ENCODE measurements at regions not wholly inside any gene's neighbourhood (a gene's known extent, or its start where the extent isn't known, plus 50 kb on each side); places are given as distances from the start of the nearest gene placed in this dataset.

GRCh38 chr11:104798789-104799188 is 99.5 kb downstream of the CASP12 start:
- peak; percentile 44 for ATAC-seq
- peaks cover 33% of the 10 kb centered on the region for H3K4me1 Mint-ChIP-seq
- DNase-seq: no peak

GRCh38 chr11:104796301-104796700 is 102.0 kb downstream of the CASP12 start:
- H3K4me1 Mint-ChIP-seq: peaks cover 30% of the 10 kb centered on the region
- DNase-seq (no peak), ATAC-seq (no peak)
- H3K36me3 Mint-ChIP-seq (ENCODE audit: low read depth): peaks cover 2% of the 10 kb centered on the region
- H3K4me3 Mint-ChIP-seq: no peak overlapping the region
- intact Hi-C loops (cut with DNase I, micrococcal nuclease): no loop called here
- POLR2A ChIA-PET: no interaction called here
- H3K27me3 Mint-ChIP-seq: no peaks in the 10 kb centered on the region
- CTCF ChIA-PET: no interaction called here
- peaks cover 4% of the 10 kb centered on the region for H3K9me3 Mint-ChIP-seq (ENCODE audit: low read depth)
- no peak overlapping the region for H3K27ac Mint-ChIP-seq

More at GRCh38 chr11:104798789-104799188, 99.5 kb downstream of the CASP12 start:
- peaks cover 2% of the 10 kb centered on the region for H3K36me3 Mint-ChIP-seq (ENCODE audit: low read depth)
- intact Hi-C loops (cut with DNase I, micrococcal nuclease): no loop called here
- H3K4me3 Mint-ChIP-seq: peak overlapping the region; percentile 61
- H3K9me3 Mint-ChIP-seq (ENCODE audit: low read depth): peaks cover 4% of the 10 kb centered on the region
- no peaks in the 10 kb centered on the region for H3K27me3 Mint-ChIP-seq
- CTCF ChIA-PET: interaction anchor here (0.6 to 1.2 kb wide), 2 partner anchors 9 to 56 kb away, joined by 3 to 4 read pairs; no protein-coding TSS in a partner anchor
- POLR2A ChIA-PET: no interaction called here
- peak overlapping the region; percentile 78 for H3K27ac Mint-ChIP-seq

GRCh38 chr11:104795501-104796213 is 102.6 kb downstream of the CASP12 start:
- Mint-ChIP-seq H3K9me3 (ENCODE audit: low read depth) (peaks cover 4% of the 10 kb centered on the region), H3K27ac (no peak overlapping the region), H3K4me1 (peaks cover 27% of the 10 kb centered on the region), H3K27me3 (no peaks in the 10 kb centered on the region), H3K4me3 (no peak overlapping the region), H3K36me3 (ENCODE audit: low read depth) (peaks cover 2% of the 10 kb centered on the region)
- ChIA-PET CTCF (interaction anchor here (0.6 kb wide), 1 partner anchor 373 kb away, joined by 3 read pairs; no protein-coding TSS in a partner anchor), POLR2A (no interaction called here)
- ATAC-seq (no peak), DNase-seq (no peak)
- intact Hi-C loops (cut with DNase I, micrococcal nuclease): no loop called here

- H3K27me3 Mint-ChIP-seq: no peaks in the 10 kb centered on the region
- H3K27ac Mint-ChIP-seq: no peak overlapping the region
- intact Hi-C loops (cut with DNase I, micrococcal nuclease): no loop called here
- H3K9me3 Mint-ChIP-seq (ENCODE audit: low read depth): peaks cover 4% of the 10 kb centered on the region
- H3K36me3 Mint-ChIP-seq (ENCODE audit: low read depth): peaks cover 2% of the 10 kb centered on the region
- ATAC-seq: no peak
- no peak overlapping the region for H3K4me3 Mint-ChIP-seq
- peaks cover 4% of the 10 kb centered on the region for H3K4me1 Mint-ChIP-seq
- ChIA-PET CTCF (interaction anchor here (0.7 to 0.8 kb wide), 2 partner anchors 575 to 696 kb away, joined by 3 read pairs; no protein-coding TSS in a partner anchor), POLR2A (no interaction called here)
- DNase-seq: no peak
Measured at GRCh38 chr11:104792861-104793260, 105.4 kb downstream of the CASP12 start.

GRCh38 chr11:104791896-104792295 is 106.4 kb downstream of the CASP12 start:
- no peaks in the 10 kb centered on the region for H3K4me1 Mint-ChIP-seq
- no peaks in the 10 kb centered on the region for H3K27me3 Mint-ChIP-seq
- DNase-seq: no peak
- H3K36me3 Mint-ChIP-seq (ENCODE audit: low read depth): no peaks in the 10 kb centered on the region
- CTCF ChIA-PET: no interaction called here
- H3K9me3 Mint-ChIP-seq (ENCODE audit: low read depth): peaks cover 2% of the 10 kb centered on the region
- POLR2A ChIA-PET: no interaction called here
- intact Hi-C loops (cut with DNase I, micrococcal nuclease): no loop called here
- no peak overlapping the region for H3K4me3 Mint-ChIP-seq
- H3K27ac Mint-ChIP-seq: no peak overlapping the region
- ATAC-seq: no peak

GRCh38 chr11:104784684-104785460 is 113.4 kb downstream of the CASP12 start:
- CTCF ChIA-PET: no interaction called here
- H3K9me3 Mint-ChIP-seq (ENCODE audit: low read depth): no peaks in the 10 kb centered on the region
- ATAC-seq (no peak), DNase-seq (no peak)
- no peaks in the 10 kb centered on the region for H3K27me3 Mint-ChIP-seq
- H3K36me3 Mint-ChIP-seq (ENCODE audit: low read depth): no peaks in the 10 kb centered on the region
- H3K4me3 Mint-ChIP-seq: no peak overlapping the region
- H3K27ac Mint-ChIP-seq: no peak overlapping the region
- intact Hi-C loops (cut with DNase I, micrococcal nuclease): no loop called here
- POLR2A ChIA-PET: no interaction called here
- no peaks in the 10 kb centered on the region for H3K4me1 Mint-ChIP-seq

- Mint-ChIP-seq H3K27ac (no peak overlapping the region), H3K9me3 (ENCODE audit: low read depth) (no peaks in the 10 kb centered on the region), H3K36me3 (ENCODE audit: low read depth) (no peaks in the 10 kb centered on the region), H3K27me3 (no peaks in the 10 kb centered on the region), H3K4me3 (no peak overlapping the region), H3K4me1 (no peaks in the 10 kb centered on the region)
- no peak for ATAC-seq
- ChIA-PET CTCF (no interaction called here), POLR2A (interaction anchor here (0.6 to 0.7 kb wide), 2 partner anchors 77 to 996 kb away, joined by 3 to 4 read pairs; no protein-coding TSS in a partner anchor)
- intact Hi-C loops (cut with DNase I, micrococcal nuclease): no loop called here
- no peak for DNase-seq
Measured at GRCh38 chr11:104783241-104783640, 115.0 kb downstream of the CASP12 start.

- no peaks in the 10 kb centered on the region for H3K9me3 Mint-ChIP-seq (ENCODE audit: low read depth)
- H3K4me1 Mint-ChIP-seq: no peaks in the 10 kb centered on the region
- H3K4me3 Mint-ChIP-seq: no peak overlapping the region
- ATAC-seq (no peak), DNase-seq (no peak)
- ChIA-PET POLR2A (no interaction called here), CTCF (no interaction called here)
- intact Hi-C loops (cut with DNase I, micrococcal nuclease): no loop called here
- H3K27me3 Mint-ChIP-seq: no peaks in the 10 kb centered on the region
- H3K27ac Mint-ChIP-seq: no peak overlapping the region
- H3K36me3 Mint-ChIP-seq (ENCODE audit: low read depth): no peaks in the 10 kb centered on the region
Measured at GRCh38 chr11:104782377-104782754, 115.9 kb downstream of the CASP12 start.

GRCh38 chr11:104781719-104782376 is 116.4 kb downstream of the CASP12 start:
- Mint-ChIP-seq H3K4me1 (no peaks in the 10 kb centered on the region), H3K36me3 (ENCODE audit: low read depth) (no peaks in the 10 kb centered on the region), H3K27ac (no peak overlapping the region), H3K27me3 (no peaks in the 10 kb centered on the region), H3K9me3 (ENCODE audit: low read depth) (no peaks in the 10 kb centered on the region), H3K4me3 (no peak overlapping the region)
- no peak for ATAC-seq
- intact Hi-C loops (cut with DNase I, micrococcal nuclease): no loop called here
- no peak for DNase-seq
- ChIA-PET POLR2A (no interaction called here), CTCF (interaction anchor here (0.7 kb wide), 1 partner anchor 199 kb away, joined by 3 read pairs; no protein-coding TSS in a partner anchor)

- POLR2A ChIA-PET: no interaction called here
- no peak for DNase-seq
- Mint-ChIP-seq H3K4me1 (no peaks in the 10 kb centered on the region), H3K27me3 (no peaks in the 10 kb centered on the region), H3K36me3 (ENCODE audit: low read depth) (no peaks in the 10 kb centered on the region), H3K27ac (no peak overlapping the region), H3K9me3 (ENCODE audit: low read depth) (no peaks in the 10 kb centered on the region), H3K4me3 (no peak overlapping the region)
- CTCF ChIA-PET: interaction anchor here (0.7 kb wide), 1 partner anchor 200 kb away, joined by 3 read pairs; no protein-coding TSS in a partner anchor
- intact Hi-C loops (cut with DNase I, micrococcal nuclease): no loop called here
- ATAC-seq: no peak
Measured at GRCh38 chr11:104781037-104781436, 117.2 kb downstream of the CASP12 start.

- ATAC-seq (no peak), DNase-seq (no peak)
- no peak overlapping the region for H3K27ac Mint-ChIP-seq
- ChIA-PET CTCF (interaction anchor here (0.5 to 0.8 kb wide), 2 partner anchors 14 to 167 kb away, joined by 3 to 4 read pairs; no protein-coding TSS in a partner anchor), POLR2A (no interaction called here)
- no peaks in the 10 kb centered on the region for H3K27me3 Mint-ChIP-seq
- H3K9me3 Mint-ChIP-seq (ENCODE audit: low read depth): peaks cover 2% of the 10 kb centered on the region
- no peaks in the 10 kb centered on the region for H3K36me3 Mint-ChIP-seq (ENCODE audit: low read depth)
- no peak overlapping the region for H3K4me3 Mint-ChIP-seq
- H3K4me1 Mint-ChIP-seq: peaks cover 15% of the 10 kb centered on the region
- intact Hi-C loops (cut with DNase I, micrococcal nuclease): no loop called here
Measured at GRCh38 chr11:104776501-104777170, 121.6 kb downstream of the CASP12 start.

Measured in activated CD4-positive, alpha-beta T cell treated with anti-CD3 and anti-CD28 coated beads for 36 hours (primary cell).